Panc1 (cell line): ENCODE measurements at regions not wholly inside any gene's neighbourhood (a gene's known extent, or its start where the extent isn't known, plus 50 kb on each side); places are given as distances from the start of the nearest gene placed in this dataset.

Experiments
- POLR2AphosphoS5 ChIP-seq: IDR thresholded peaks from 2 replicates; pipeline ENCODE4 v1.6.1; 2012; ENCODE audit warnings: mild to moderate bottlenecking, low read depth, low read length, moderate library complexity
- SIN3A ChIP-seq: IDR thresholded peaks from 2 replicates; pipeline ENCODE4 v1.6.1; 2012; ENCODE audit warnings: low read depth, mild to moderate bottlenecking, low read length, moderate library complexity, borderline replicate concordance; ENCODE audit not compliant: insufficient read depth
- TCF7L2 ChIP-seq: IDR thresholded peaks from 2 replicates; pipeline ENCODE4 v1.6.1; 2011; ENCODE audit warnings: mild to moderate bottlenecking, low read depth, low read length, inconsistent platforms
- TF ChIP-seq, protein P1 (sequence below): fragments of 450-650 bp; IDR thresholded peaks from 2 replicates; pipeline ENCODE4 v1.5.1; 2017; ENCODE audit warnings: mild to moderate bottlenecking
- TF ChIP-seq, protein P2 (sequence below), 2 experiments: IDR thresholded peaks; 2 replicates each; pipeline ENCODE4 v1.6.1; 2011 to 2012; ENCODE audit warnings: low read depth in 2 of 2, control low read depth in 1 of 2, low read length in 1 of 2, mild to moderate bottlenecking in 1 of 2, moderate library complexity in 1 of 2; ENCODE audit not compliant: insufficient read depth in 1 of 2

DNA sequence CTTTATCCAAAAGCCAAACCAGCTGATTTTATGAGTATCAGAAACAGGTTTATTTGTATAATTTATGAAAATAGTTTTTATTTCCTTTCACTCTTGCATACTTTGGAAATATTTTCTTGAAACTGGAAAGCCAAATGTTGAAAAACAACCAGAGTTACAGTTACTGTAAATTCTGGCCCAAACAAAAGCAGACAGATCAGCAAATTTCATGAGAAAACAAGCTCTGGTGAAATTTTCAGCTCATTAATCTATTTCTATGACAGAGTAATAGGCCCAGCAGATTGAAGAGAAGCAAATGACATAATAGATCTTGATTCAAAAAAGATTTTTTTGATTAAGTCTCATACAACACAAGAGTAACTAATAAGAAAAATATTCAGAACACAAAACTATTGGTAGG is 182.7 kb downstream of the ENC1 start:
- TF ChIP-seq, protein P1, sequence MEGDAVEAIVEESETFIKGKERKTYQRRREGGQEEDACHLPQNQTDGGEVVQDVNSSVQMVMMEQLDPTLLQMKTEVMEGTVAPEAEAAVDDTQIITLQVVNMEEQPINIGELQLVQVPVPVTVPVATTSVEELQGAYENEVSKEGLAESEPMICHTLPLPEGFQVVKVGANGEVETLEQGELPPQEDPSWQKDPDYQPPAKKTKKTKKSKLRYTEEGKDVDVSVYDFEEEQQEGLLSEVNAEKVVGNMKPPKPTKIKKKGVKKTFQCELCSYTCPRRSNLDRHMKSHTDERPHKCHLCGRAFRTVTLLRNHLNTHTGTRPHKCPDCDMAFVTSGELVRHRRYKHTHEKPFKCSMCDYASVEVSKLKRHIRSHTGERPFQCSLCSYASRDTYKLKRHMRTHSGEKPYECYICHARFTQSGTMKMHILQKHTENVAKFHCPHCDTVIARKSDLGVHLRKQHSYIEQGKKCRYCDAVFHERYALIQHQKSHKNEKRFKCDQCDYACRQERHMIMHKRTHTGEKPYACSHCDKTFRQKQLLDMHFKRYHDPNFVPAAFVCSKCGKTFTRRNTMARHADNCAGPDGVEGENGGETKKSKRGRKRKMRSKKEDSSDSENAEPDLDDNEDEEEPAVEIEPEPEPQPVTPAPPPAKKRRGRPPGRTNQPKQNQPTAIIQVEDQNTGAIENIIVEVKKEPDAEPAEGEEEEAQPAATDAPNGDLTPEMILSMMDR = no peak
- TF ChIP-seq, protein P2, sequence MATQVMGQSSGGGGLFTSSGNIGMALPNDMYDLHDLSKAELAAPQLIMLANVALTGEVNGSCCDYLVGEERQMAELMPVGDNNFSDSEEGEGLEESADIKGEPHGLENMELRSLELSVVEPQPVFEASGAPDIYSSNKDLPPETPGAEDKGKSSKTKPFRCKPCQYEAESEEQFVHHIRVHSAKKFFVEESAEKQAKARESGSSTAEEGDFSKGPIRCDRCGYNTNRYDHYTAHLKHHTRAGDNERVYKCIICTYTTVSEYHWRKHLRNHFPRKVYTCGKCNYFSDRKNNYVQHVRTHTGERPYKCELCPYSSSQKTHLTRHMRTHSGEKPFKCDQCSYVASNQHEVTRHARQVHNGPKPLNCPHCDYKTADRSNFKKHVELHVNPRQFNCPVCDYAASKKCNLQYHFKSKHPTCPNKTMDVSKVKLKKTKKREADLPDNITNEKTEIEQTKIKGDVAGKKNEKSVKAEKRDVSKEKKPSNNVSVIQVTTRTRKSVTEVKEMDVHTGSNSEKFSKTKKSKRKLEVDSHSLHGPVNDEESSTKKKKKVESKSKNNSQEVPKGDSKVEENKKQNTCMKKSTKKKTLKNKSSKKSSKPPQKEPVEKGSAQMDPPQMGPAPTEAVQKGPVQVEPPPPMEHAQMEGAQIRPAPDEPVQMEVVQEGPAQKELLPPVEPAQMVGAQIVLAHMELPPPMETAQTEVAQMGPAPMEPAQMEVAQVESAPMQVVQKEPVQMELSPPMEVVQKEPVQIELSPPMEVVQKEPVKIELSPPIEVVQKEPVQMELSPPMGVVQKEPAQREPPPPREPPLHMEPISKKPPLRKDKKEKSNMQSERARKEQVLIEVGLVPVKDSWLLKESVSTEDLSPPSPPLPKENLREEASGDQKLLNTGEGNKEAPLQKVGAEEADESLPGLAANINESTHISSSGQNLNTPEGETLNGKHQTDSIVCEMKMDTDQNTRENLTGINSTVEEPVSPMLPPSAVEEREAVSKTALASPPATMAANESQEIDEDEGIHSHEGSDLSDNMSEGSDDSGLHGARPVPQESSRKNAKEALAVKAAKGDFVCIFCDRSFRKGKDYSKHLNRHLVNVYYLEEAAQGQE (IDR thresholded peaks at IDR 0.05; ENCODE audit: insufficient read depth in 1 of 2, low read depth in 2 of 2, low read length in 1 of 2) = no peak
- TF ChIP-seq POLR2AphosphoS5 (no peak), TCF7L2 (no peak), SIN3A (no peak)
